ENCODE measurements at regions not wholly inside any gene's neighbourhood (a gene's known extent, or its start where the extent isn't known, plus 50 kb on each side); places are given as distances from the start of the nearest gene placed in this dataset.

- TF ChIP-seq CTCF (conservative IDR thresholded peaks at IDR 0.05) (no peak; the same call in 1 of the 2 replicates), ZFX (IDR thresholded peaks at IDR 0.05) (no peak)
These were observed 76.8 kb upstream of the CHRNA7 start for GRCh38 chr15:31953478-31953877.

Data from C4-2B (cell line).